Activated CD8-positive, alpha-beta memory T cell treated with anti-CD3 and anti-CD28 coated beads, Interleukin-2, amount 10 ng/mL, durations not matched to agents 7 days and 5 days (primary cell): ENCODE measurements at regions not wholly inside any gene's neighbourhood (a gene's known extent, or its start where the extent isn't known, plus 50 kb on each side); places are given as distances from the start of the nearest gene placed in this dataset.

Source experiments
- ATAC-seq: fragments of 150-1000 bp; cut with Tn5 transposase; one replicate; pipeline ENCODE4 v1.10.0; 2021; ENCODE audit warnings: moderate library complexity
- CTCF ChIA-PET: fragments of 350-600 bp; sonication (Branson Sonifier 250); formaldehyde crosslinking; loops from one replicate; lab custom pipeline; 2021; ENCODE audit warnings: antibody characterized with exemption; lab: Charles Lee
- DNase-seq: peaks from one replicate; pipeline ENCODE4 v3.0.0-alpha.2; 2020
- H3K27ac Mint-ChIP-seq: one replicate; pipeline ENCODE4 v1.8.0; 2021; ENCODE audit warnings: mild to moderate bottlenecking, mixed read lengths
- H3K27me3 Mint-ChIP-seq: one replicate; pipeline ENCODE4 v1.8.0; 2021; ENCODE audit warnings: mixed read lengths
- H3K36me3 Mint-ChIP-seq: one replicate; pipeline ENCODE4 v1.8.0; 2021; ENCODE audit warnings: mild to moderate bottlenecking, mixed read lengths
- H3K4me1 Mint-ChIP-seq: one replicate; pipeline ENCODE4 v1.8.0; 2021; ENCODE audit warnings: mixed read lengths
- H3K4me3 Mint-ChIP-seq: one replicate; pipeline ENCODE4 v1.8.0; 2021; ENCODE audit warnings: mild to moderate bottlenecking, moderate library complexity, mixed read lengths
- H3K9me3 Mint-ChIP-seq: one replicate; pipeline ENCODE4 v1.8.0; 2022; ENCODE audit warnings: low read depth, mixed read lengths

GRCh38 chr3:117486719-117487716 lies 777.4 kb downstream of the TUSC7 start:
- no peaks in the 10 kb centered on the region for H3K9me3 Mint-ChIP-seq
- no peak overlapping the region for H3K4me3 Mint-ChIP-seq
- H3K27ac Mint-ChIP-seq = no peak overlapping the region
- H3K4me1 Mint-ChIP-seq = no peaks in the 10 kb centered on the region
- H3K27me3 Mint-ChIP-seq = no peaks in the 10 kb centered on the region
- ATAC-seq (no peak), DNase-seq (no peak)
- CTCF ChIA-PET = no interaction called here
- no peaks in the 10 kb centered on the region for H3K36me3 Mint-ChIP-seq

GRCh38 chr3:117488983-117489382 lies 779.4 kb downstream of the TUSC7 start:
- no peak for ATAC-seq
- DNase-seq = no peak
- CTCF ChIA-PET = no interaction called here
- Mint-ChIP-seq H3K4me1 (no peaks in the 10 kb centered on the region), H3K36me3 (no peaks in the 10 kb centered on the region), H3K4me3 (no peak overlapping the region), H3K27me3 (no peaks in the 10 kb centered on the region), H3K27ac (no peak overlapping the region), H3K9me3 (no peaks in the 10 kb centered on the region)

DNA sequence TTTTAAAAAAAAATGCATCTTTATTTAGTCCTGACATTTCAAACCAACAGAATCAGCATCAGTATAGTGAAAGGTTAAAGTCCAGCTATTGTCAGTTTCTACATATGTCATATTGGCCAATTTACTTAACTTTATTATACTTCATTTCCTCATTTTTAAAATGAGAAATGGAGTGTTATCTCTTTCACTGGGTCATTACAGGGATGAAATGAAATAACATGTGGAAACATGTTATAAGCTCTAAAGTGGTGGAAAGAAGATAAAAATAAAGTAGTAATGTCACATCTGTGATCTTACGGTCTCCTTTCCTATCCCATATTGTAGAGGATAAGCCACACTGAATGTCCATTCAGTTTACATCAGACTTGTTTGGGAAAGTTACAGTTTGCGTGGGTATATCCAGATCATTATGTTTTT lies 780.1 kb downstream of the TUSC7 start:
- no peak overlapping the region for H3K4me3 Mint-ChIP-seq
- H3K27me3 Mint-ChIP-seq = no peaks in the 10 kb centered on the region
- H3K27ac Mint-ChIP-seq = no peak overlapping the region
- DNase-seq (no peak), ATAC-seq (no peak)
- no peaks in the 10 kb centered on the region for H3K36me3 Mint-ChIP-seq
- H3K4me1 Mint-ChIP-seq = no peaks in the 10 kb centered on the region
- CTCF ChIA-PET = no interaction called here
- H3K9me3 Mint-ChIP-seq = no peaks in the 10 kb centered on the region

- CTCF ChIA-PET = no interaction called here
- Mint-ChIP-seq H3K4me3 (no peak overlapping the region), H3K9me3 (no peaks in the 10 kb centered on the region), H3K27me3 (no peaks in the 10 kb centered on the region), H3K4me1 (no peaks in the 10 kb centered on the region), H3K36me3 (no peaks in the 10 kb centered on the region), H3K27ac (no peak overlapping the region)
- DNase-seq (no peak), ATAC-seq (no peak)
Measured at GRCh38 chr3:117490716-117491115, 781.1 kb downstream of the TUSC7 start.

DNA sequence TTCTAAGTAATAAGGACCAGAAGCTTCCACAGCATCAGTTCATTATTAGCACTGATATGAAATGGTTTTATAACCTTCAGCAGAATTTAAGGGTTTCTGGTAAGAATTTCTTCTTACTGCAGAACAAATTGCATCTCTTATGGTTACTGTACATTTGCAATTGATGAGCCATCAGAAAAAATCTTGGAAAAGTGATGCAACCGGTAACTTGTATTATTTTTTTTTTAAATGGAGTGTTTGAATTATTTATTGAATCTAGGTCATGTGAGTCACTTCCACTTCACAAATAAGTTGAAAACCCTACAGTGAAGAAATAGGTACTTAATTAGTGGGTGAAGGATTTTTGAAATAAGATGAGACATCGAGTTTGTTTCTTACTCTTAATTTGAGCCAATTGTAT lies 786.0 kb downstream of the TUSC7 start:
- CTCF ChIA-PET = no interaction called here
- no peak overlapping the region for H3K27ac Mint-ChIP-seq
- ATAC-seq (no peak), DNase-seq (no peak)
- no peaks in the 10 kb centered on the region for H3K36me3 Mint-ChIP-seq
- no peaks in the 10 kb centered on the region for H3K4me1 Mint-ChIP-seq
- H3K9me3 Mint-ChIP-seq = no peaks in the 10 kb centered on the region
- no peak overlapping the region for H3K4me3 Mint-ChIP-seq
- no peaks in the 10 kb centered on the region for H3K27me3 Mint-ChIP-seq

- no peak for DNase-seq
- CTCF ChIA-PET = no interaction called here
- no peaks in the 10 kb centered on the region for H3K4me1 Mint-ChIP-seq
- H3K9me3 Mint-ChIP-seq = no peaks in the 10 kb centered on the region
- H3K4me3 Mint-ChIP-seq = no peak overlapping the region
- no peak for ATAC-seq
- no peaks in the 10 kb centered on the region for H3K36me3 Mint-ChIP-seq
- H3K27ac Mint-ChIP-seq = no peak overlapping the region
- no peaks in the 10 kb centered on the region for H3K27me3 Mint-ChIP-seq
Measured at GRCh38 chr3:117499189-117499870, 789.8 kb downstream of the TUSC7 start.

DNA sequence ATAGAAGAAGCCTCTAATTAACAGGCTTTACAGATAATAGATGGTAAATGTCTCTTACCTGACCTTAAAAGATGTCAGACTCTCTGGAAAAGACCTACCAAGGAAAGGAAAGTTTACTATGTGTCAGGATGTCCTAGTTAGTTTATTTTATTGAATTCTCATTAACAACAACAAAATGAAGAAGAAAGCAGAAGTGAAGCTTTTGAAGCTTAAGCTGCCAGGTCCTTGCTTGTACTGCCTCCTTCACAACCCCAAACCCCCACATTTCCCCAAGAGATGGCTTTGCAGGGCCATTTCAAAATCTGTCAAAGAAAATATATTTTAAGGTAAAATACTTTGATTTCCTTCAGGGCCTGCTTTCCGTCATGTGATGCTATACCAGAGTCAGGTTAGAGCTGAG lies 798.4 kb downstream of the TUSC7 start:
- CTCF ChIA-PET = no interaction called here
- Mint-ChIP-seq H3K27me3 (no peaks in the 10 kb centered on the region), H3K4me3 (no peak overlapping the region), H3K36me3 (no peaks in the 10 kb centered on the region), H3K27ac (no peak overlapping the region), H3K9me3 (no peaks in the 10 kb centered on the region), H3K4me1 (no peaks in the 10 kb centered on the region)
- DNase-seq (no peak), ATAC-seq (no peak)

GRCh38 chr3:117509858-117510257 lies 800.3 kb downstream of the TUSC7 start:
- no peaks in the 10 kb centered on the region for H3K9me3 Mint-ChIP-seq
- no peaks in the 10 kb centered on the region for H3K4me1 Mint-ChIP-seq
- H3K27me3 Mint-ChIP-seq = no peaks in the 10 kb centered on the region
- DNase-seq (no peak), ATAC-seq (no peak)
- no peak overlapping the region for H3K4me3 Mint-ChIP-seq
- H3K36me3 Mint-ChIP-seq = no peaks in the 10 kb centered on the region
- no peak overlapping the region for H3K27ac Mint-ChIP-seq
- CTCF ChIA-PET = no interaction called here

DNA sequence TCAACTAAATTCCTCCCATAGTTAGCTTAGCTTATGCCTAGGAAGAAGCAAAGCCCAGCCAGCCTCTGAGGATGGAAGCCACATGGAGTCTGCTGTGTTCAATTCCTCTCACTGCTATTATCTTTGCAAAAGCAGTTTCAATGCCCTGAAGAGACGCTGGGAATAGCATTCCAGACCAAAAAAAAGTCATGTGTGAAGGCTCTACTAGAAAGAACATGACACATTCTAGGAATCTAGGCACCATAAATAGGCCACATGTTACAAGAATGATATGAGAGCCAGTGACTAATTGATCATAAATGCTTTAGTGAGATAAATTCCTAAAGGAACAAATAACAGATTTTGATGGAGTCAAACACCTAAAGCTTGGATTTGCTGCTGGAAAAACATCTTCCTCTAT lies 800.8 kb downstream of the TUSC7 start:
- no peak for ATAC-seq
- no peak overlapping the region for H3K27ac Mint-ChIP-seq
- no peaks in the 10 kb centered on the region for H3K9me3 Mint-ChIP-seq
- no peaks in the 10 kb centered on the region for H3K4me1 Mint-ChIP-seq
- DNase-seq = no peak
- H3K4me3 Mint-ChIP-seq = no peak overlapping the region
- no peaks in the 10 kb centered on the region for H3K36me3 Mint-ChIP-seq
- H3K27me3 Mint-ChIP-seq = no peaks in the 10 kb centered on the region
- CTCF ChIA-PET = no interaction called here

GRCh38 chr3:117512975-117513374 lies 803.4 kb downstream of the TUSC7 start:
- Mint-ChIP-seq H3K9me3 (no peaks in the 10 kb centered on the region), H3K4me3 (no peak overlapping the region), H3K4me1 (no peaks in the 10 kb centered on the region), H3K27me3 (no peaks in the 10 kb centered on the region), H3K36me3 (no peaks in the 10 kb centered on the region), H3K27ac (no peak overlapping the region)
- DNase-seq (no peak), ATAC-seq (no peak)
- CTCF ChIA-PET = no interaction called here

- Mint-ChIP-seq H3K36me3 (no peaks in the 10 kb centered on the region), H3K4me3 (no peak overlapping the region), H3K9me3 (no peaks in the 10 kb centered on the region), H3K27ac (no peak overlapping the region), H3K27me3 (no peaks in the 10 kb centered on the region), H3K4me1 (no peaks in the 10 kb centered on the region)
- DNase-seq = no peak
- ATAC-seq = no peak
- CTCF ChIA-PET = no interaction called here
Measured at GRCh38 chr3:117515309-117515708, 805.7 kb downstream of the TUSC7 start.

GRCh38 chr3:117518364-117518763 lies 808.8 kb downstream of the TUSC7 start:
- CTCF ChIA-PET = no interaction called here
- H3K4me1 Mint-ChIP-seq = no peaks in the 10 kb centered on the region
- no peaks in the 10 kb centered on the region for H3K9me3 Mint-ChIP-seq
- DNase-seq (no peak), ATAC-seq (no peak)
- H3K27me3 Mint-ChIP-seq = no peaks in the 10 kb centered on the region
- H3K27ac Mint-ChIP-seq = no peak overlapping the region
- H3K36me3 Mint-ChIP-seq = no peaks in the 10 kb centered on the region
- H3K4me3 Mint-ChIP-seq = no peak overlapping the region

- H3K27me3 Mint-ChIP-seq = no peaks in the 10 kb centered on the region
- CTCF ChIA-PET = no interaction called here
- H3K4me1 Mint-ChIP-seq = no peaks in the 10 kb centered on the region
- H3K4me3 Mint-ChIP-seq = no peak overlapping the region
- H3K9me3 Mint-ChIP-seq = no peaks in the 10 kb centered on the region
- no peak overlapping the region for H3K27ac Mint-ChIP-seq
- H3K36me3 Mint-ChIP-seq = no peaks in the 10 kb centered on the region
- no peak for ATAC-seq
- no peak for DNase-seq
Measured at GRCh38 chr3:117519776-117520175, 810.2 kb downstream of the TUSC7 start.

- no peaks in the 10 kb centered on the region for H3K36me3 Mint-ChIP-seq
- no peaks in the 10 kb centered on the region for H3K27me3 Mint-ChIP-seq
- DNase-seq = no peak
- CTCF ChIA-PET = no interaction called here
- no peaks in the 10 kb centered on the region for H3K9me3 Mint-ChIP-seq
- no peak overlapping the region for H3K4me3 Mint-ChIP-seq
- no peaks in the 10 kb centered on the region for H3K4me1 Mint-ChIP-seq
- no peak for ATAC-seq
- no peak overlapping the region for H3K27ac Mint-ChIP-seq
Measured at GRCh38 chr3:117520582-117520981, 811.0 kb downstream of the TUSC7 start.
